BE2C (cell line): ENCODE measurements at regions not wholly inside any gene's neighbourhood (a gene's known extent, or its start where the extent isn't known, plus 50 kb on each side); places are given as distances from the start of the nearest gene placed in this dataset.

ENCODE experiments used
- DNase-seq: peaks from one replicate; pipeline ENCODE4 v3.0.0-alpha.2; 2020
- H3K27me3 ChIP-seq: fragments of 250-450 bp; sonication (Bioruptor Pico); 2 replicates; pipeline ENCODE4 v1.5.1; 2020; ENCODE audit warnings: mild to moderate bottlenecking
- H3K36me3 ChIP-seq: fragments of 250-450 bp; sonication (Bioruptor Pico); 2 replicates; pipeline ENCODE4 v1.5.1; 2020; ENCODE audit warnings: mild to moderate bottlenecking
- H3K4me1 ChIP-seq: fragments of 250-450 bp; sonication (Bioruptor Pico); 2 replicates; pipeline ENCODE4 v1.5.1; 2020
- H3K4me3 ChIP-seq: 2 replicates; pipeline ENCODE4 v1.5.1; 2011; ENCODE audit warnings: low read depth, low read length
- H3K9me3 ChIP-seq: fragments of 250-450 bp; sonication (Bioruptor Pico); 2 replicates; pipeline ENCODE4 v1.5.1; 2020
- CTCF ChIP-seq: IDR thresholded peaks from 2 replicates; pipeline ENCODE4 v1.5.1; 2012; ENCODE audit warnings: mild to moderate bottlenecking, low read depth, low read length

DNA sequence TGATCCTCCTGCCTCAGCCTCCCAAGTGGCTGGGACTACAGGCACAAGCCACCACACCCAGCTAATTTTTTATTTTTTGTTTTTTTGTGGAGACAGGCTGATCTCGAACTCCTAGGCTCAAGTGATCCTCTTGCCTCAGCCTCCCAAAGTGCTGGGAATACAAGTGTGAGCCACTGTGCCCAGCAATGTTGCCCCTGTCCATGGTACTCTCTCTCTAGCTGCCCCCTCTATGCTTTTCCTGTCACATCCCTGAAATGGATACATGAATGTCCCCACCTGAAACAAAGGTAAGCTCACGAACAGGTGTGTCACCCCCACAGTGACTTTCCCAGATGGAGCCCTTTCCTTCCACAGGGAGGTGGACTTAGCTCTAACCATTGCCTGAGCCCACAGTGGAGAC is 141.1 kb upstream of the MGMT start:
- Histone ChIP-seq H3K9me3 (no peaks in the 10 kb centered on the region), H3K4me1 (peaks cover 10% of the 10 kb centered on the region), H3K27me3 (no peaks in the 10 kb centered on the region), H3K4me3 (no peak overlapping the region), H3K36me3 (no peaks in the 10 kb centered on the region)
- no peak for TF ChIP-seq CTCF
- DNase-seq, result no peak

DNA sequence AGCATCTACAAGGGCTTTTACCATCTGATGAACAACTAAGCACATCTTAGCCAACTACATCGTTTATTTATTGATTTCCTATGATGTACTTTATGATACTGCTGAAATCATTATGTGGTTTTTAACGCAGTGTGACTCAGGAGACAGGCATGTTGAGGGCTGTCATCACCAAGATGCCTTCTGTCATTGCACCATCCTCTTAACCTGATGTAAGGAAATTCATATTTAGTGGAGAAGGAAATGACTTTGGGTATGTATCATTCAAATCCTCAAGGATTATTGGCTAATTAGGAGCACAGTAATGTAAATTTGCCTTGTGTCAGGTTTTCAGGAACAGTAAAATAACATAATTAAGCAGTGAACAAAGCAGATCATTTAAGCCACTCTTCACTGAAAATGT is 138.5 kb upstream of the MGMT start:
- no peak for DNase-seq
- H3K36me3 ChIP-seq, result no peaks in the 10 kb centered on the region
- H3K27me3 ChIP-seq, result no peaks in the 10 kb centered on the region
- TF ChIP-seq CTCF, result no peak
- peaks cover 12% of the 10 kb centered on the region for H3K4me1 ChIP-seq
- H3K9me3 ChIP-seq, result no peaks in the 10 kb centered on the region
- H3K4me3 ChIP-seq, result no peak overlapping the region

GRCh38 chr10:129329385-129330055 is 137.5 kb upstream of the MGMT start:
- Histone ChIP-seq H3K9me3 (no peaks in the 10 kb centered on the region), H3K36me3 (no peaks in the 10 kb centered on the region), H3K4me3 (no peak overlapping the region), H3K27me3 (no peaks in the 10 kb centered on the region), H3K4me1 (peaks cover 12% of the 10 kb centered on the region)
- no peak for DNase-seq
- TF ChIP-seq CTCF, result no peak

DNA sequence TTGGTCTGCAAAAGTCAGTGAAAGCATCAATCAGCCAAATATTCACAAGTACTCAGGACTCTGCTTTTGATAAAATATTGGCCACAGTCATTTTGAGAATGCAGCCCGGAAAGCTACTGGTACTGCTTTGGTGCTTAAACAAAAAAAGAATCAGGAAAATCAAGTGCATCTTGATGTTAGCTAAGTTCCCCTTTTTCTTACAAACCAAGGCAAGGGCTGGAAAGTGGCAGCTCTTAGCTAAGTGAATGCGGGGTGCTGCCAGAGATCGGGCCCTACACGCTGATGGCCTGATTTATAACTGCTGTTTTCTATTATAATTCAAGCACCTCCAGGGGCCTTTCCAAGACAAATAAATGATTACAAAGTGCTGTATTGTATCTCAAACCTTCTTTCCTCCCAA is 136.8 kb upstream of the MGMT start:
- H3K4me1 ChIP-seq, result peaks cover 12% of the 10 kb centered on the region
- H3K27me3 ChIP-seq, result no peaks in the 10 kb centered on the region
- TF ChIP-seq CTCF, result no peak
- no peaks in the 10 kb centered on the region for H3K36me3 ChIP-seq
- no peak for DNase-seq
- no peaks in the 10 kb centered on the region for H3K9me3 ChIP-seq
- H3K4me3 ChIP-seq, result no peak overlapping the region

- H3K27me3 ChIP-seq, result no peaks in the 10 kb centered on the region
- DNase-seq, result no peak
- no peaks in the 10 kb centered on the region for H3K9me3 ChIP-seq
- no peaks in the 10 kb centered on the region for H3K36me3 ChIP-seq
- no peak for TF ChIP-seq CTCF
- H3K4me3 ChIP-seq, result no peak overlapping the region
- H3K4me1 ChIP-seq, result peaks cover 12% of the 10 kb centered on the region
Measured at GRCh38 chr10:129331207-129331838, 135.7 kb upstream of the MGMT start.

GRCh38 chr10:129331839-129332220 is 135.2 kb upstream of the MGMT start:
- TF ChIP-seq CTCF, result no peak

More at GRCh38 chr10:129331839-129332220, 135.2 kb upstream of the MGMT start:
- H3K4me3 ChIP-seq, result no peak overlapping the region
- H3K27me3 ChIP-seq, result no peaks in the 10 kb centered on the region
- H3K4me1 ChIP-seq, result peaks cover 12% of the 10 kb centered on the region
- no peaks in the 10 kb centered on the region for H3K36me3 ChIP-seq
- no peak for DNase-seq
- H3K9me3 ChIP-seq, result no peaks in the 10 kb centered on the region
